ENCODE measurements at regions not wholly inside any gene's neighbourhood (a gene's known extent, or its start where the extent isn't known, plus 50 kb on each side); places are given as distances from the start of the nearest gene placed in this dataset.

DNA sequence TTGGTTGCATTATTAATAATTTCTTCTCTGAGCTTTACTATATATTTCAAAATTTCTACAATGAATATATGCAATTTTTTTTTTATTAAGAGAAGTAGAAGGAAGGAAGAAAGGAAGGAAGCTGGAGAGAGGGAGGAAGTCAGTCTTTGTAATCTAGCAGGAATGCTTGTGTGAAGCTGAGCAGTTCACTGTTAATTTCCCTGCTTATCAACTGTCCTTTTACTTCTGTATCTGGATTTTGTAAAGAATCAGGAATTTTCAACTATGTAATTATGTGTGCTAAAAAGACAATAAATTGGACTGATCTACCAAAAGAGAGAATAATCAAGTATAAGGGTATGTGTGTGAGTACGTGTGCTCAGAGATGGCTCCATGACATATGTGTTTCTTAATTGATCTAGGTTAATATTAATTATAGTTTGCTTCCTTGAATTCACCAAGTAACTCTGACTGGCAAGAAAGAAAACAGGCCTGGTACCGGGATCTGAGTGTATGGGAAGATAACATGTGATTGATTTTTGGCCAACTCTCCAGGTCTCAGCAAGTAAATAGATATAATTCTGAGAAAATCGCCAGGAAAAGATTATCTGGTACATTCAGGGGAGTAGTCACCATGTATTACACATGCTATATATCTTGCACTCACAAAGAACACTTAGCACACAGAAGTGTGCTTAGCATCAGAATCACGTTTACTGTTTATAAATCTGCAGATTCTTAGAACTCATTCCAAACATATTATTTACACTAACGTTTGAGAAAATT is 1758.8 kb upstream of the WWC1 start:
- H3K27ac ChIP-seq (ENCODE audit: poor library complexity, severe bottlenecking) = no peak overlapping the region
- DNase-seq (ENCODE audit: low spot score) = no peak
- no peak overlapping the region for H3K4me3 ChIP-seq (ENCODE audit: severe bottlenecking)
- TF ChIP-seq, protein P1, sequence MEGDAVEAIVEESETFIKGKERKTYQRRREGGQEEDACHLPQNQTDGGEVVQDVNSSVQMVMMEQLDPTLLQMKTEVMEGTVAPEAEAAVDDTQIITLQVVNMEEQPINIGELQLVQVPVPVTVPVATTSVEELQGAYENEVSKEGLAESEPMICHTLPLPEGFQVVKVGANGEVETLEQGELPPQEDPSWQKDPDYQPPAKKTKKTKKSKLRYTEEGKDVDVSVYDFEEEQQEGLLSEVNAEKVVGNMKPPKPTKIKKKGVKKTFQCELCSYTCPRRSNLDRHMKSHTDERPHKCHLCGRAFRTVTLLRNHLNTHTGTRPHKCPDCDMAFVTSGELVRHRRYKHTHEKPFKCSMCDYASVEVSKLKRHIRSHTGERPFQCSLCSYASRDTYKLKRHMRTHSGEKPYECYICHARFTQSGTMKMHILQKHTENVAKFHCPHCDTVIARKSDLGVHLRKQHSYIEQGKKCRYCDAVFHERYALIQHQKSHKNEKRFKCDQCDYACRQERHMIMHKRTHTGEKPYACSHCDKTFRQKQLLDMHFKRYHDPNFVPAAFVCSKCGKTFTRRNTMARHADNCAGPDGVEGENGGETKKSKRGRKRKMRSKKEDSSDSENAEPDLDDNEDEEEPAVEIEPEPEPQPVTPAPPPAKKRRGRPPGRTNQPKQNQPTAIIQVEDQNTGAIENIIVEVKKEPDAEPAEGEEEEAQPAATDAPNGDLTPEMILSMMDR (IDR thresholded peaks at IDR 0.05; ENCODE audit: poor library complexity, severe bottlenecking) = no peak
- no peaks in the 10 kb centered on the region for H3K4me1 ChIP-seq (ENCODE audit: insufficient read depth, poor library complexity, severe bottlenecking)
- no peak for ATAC-seq (ENCODE audit: low read depth)
- H3K27me3 ChIP-seq (ENCODE audit: insufficient read depth, poor library complexity, severe bottlenecking) = peaks cover 13% of the 10 kb centered on the region
- H3K36me3 ChIP-seq (ENCODE audit: low read depth) = no peaks in the 10 kb centered on the region
- H3K9me3 ChIP-seq (ENCODE audit: severe bottlenecking) = no peaks in the 10 kb centered on the region

DNA sequence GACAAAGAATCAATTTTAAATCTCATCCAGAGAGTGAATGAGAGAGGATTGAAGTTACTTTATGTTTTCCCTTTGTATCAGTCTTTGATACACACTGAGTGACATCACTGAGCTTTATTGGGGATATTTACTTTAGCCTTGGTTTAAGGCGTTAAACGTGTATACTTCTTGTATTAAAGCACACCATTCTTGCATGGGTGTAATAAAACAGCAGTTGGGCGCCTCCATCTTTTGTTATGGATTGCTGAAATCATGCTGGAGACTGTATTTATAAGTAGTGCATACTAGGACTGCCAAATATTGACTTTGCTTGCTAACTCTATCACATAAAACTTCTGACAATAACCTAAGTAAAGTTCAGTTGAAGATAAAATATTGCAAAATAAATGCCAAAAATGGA is 1755.8 kb upstream of the WWC1 start:
- DNase-seq (ENCODE audit: low spot score) (no peak), ATAC-seq (ENCODE audit: low read depth) (no peak)
- no peaks in the 10 kb centered on the region for H3K9me3 ChIP-seq (ENCODE audit: severe bottlenecking)
- H3K4me1 ChIP-seq (ENCODE audit: insufficient read depth, poor library complexity, severe bottlenecking) = no peaks in the 10 kb centered on the region
- TF ChIP-seq, protein P1 (IDR thresholded peaks at IDR 0.05; ENCODE audit: poor library complexity, severe bottlenecking) = no peak
- H3K27ac ChIP-seq (ENCODE audit: poor library complexity, severe bottlenecking) = no peak overlapping the region
- no peak overlapping the region for H3K4me3 ChIP-seq (ENCODE audit: severe bottlenecking)
- H3K36me3 ChIP-seq (ENCODE audit: low read depth) = no peaks in the 10 kb centered on the region
- H3K27me3 ChIP-seq (ENCODE audit: insufficient read depth, poor library complexity, severe bottlenecking) = peaks cover 2% of the 10 kb centered on the region

DNA sequence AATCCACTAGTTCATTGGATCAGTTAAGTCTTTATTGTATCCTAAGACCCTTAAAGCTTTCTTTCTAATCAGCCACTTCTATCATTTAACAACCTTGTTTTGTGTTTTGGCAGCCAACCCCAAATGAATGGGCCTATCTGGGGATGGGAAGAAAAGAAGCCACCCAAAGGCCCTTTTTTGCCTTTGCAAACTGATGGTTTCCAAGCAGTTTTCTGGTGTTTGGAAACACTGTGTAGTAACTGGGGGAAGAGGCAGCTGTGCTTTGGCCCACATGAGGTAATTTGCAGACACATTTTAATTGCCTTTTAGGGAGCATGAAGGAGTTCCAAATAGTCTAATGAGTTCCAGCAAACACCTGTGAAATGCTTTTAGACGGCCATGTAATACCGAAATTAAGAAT is 1751.3 kb upstream of the WWC1 start:
- no peaks in the 10 kb centered on the region for H3K4me1 ChIP-seq (ENCODE audit: insufficient read depth, poor library complexity, severe bottlenecking)
- H3K4me3 ChIP-seq (ENCODE audit: severe bottlenecking) = no peak overlapping the region
- no peak for DNase-seq (ENCODE audit: low spot score)
- no peaks in the 10 kb centered on the region for H3K36me3 ChIP-seq (ENCODE audit: low read depth)
- H3K27ac ChIP-seq (ENCODE audit: poor library complexity, severe bottlenecking) = no peak overlapping the region
- TF ChIP-seq, protein P1 (IDR thresholded peaks at IDR 0.05; ENCODE audit: poor library complexity, severe bottlenecking) = no peak
- no peaks in the 10 kb centered on the region for H3K9me3 ChIP-seq (ENCODE audit: severe bottlenecking)
- no peak for ATAC-seq (ENCODE audit: low read depth)
- H3K27me3 ChIP-seq (ENCODE audit: insufficient read depth, poor library complexity, severe bottlenecking) = peaks cover 4% of the 10 kb centered on the region

DNA sequence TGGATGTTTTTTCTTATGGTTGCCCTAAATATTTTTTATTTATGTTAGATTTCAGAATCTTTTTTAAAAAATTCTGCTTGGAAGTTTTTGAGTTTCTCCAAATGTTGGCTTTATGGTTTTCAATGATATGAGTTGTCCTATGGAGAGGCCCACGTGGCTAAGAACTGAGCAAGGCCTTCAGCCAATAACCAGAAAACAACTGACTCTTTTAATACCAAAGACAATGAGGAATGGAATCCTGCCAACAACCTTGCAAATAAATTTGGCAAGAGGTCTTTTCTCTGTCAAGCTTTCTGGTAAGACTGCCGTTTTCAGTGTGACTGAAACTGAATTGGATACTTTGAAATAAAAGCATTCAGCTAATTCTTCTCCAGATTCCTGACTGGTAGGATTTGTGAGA is 1740.1 kb upstream of the WWC1 start:
- H3K27ac ChIP-seq (ENCODE audit: poor library complexity, severe bottlenecking) = no peak overlapping the region
- DNase-seq (ENCODE audit: low spot score) (no peak), ATAC-seq (ENCODE audit: low read depth) (no peak)
- H3K27me3 ChIP-seq (ENCODE audit: insufficient read depth, poor library complexity, severe bottlenecking) = no peaks in the 10 kb centered on the region
- no peaks in the 10 kb centered on the region for H3K9me3 ChIP-seq (ENCODE audit: severe bottlenecking)
- no peaks in the 10 kb centered on the region for H3K4me1 ChIP-seq (ENCODE audit: insufficient read depth, poor library complexity, severe bottlenecking)
- no peaks in the 10 kb centered on the region for H3K36me3 ChIP-seq (ENCODE audit: low read depth)
- TF ChIP-seq, protein P1 (IDR thresholded peaks at IDR 0.05; ENCODE audit: poor library complexity, severe bottlenecking) = no peak
- H3K4me3 ChIP-seq (ENCODE audit: severe bottlenecking) = no peak overlapping the region

DNA sequence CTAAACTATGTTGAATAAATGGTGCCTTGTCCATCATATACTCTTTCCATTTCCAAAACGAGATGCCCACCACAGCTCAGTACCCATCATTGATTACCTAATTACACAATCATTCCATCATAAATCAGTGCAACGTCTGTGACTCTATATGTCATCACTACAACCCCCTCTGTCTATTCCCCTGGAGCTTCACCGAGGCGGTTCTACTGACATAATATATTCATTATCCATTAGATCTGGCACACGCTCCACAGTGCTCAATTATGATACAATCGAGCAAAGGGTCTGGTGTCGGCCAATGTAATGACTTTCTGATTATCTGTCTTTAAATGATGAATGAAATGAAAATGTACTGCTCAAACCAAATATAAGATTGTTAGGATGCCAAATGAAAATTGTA is 1737.7 kb upstream of the WWC1 start:
- DNase-seq (ENCODE audit: low spot score) (no peak), ATAC-seq (ENCODE audit: low read depth) (no peak)
- TF ChIP-seq, protein P1 (IDR thresholded peaks at IDR 0.05; ENCODE audit: poor library complexity, severe bottlenecking) = no peak
- H3K9me3 ChIP-seq (ENCODE audit: severe bottlenecking) = no peaks in the 10 kb centered on the region
- no peaks in the 10 kb centered on the region for H3K36me3 ChIP-seq (ENCODE audit: low read depth)
- no peak overlapping the region for H3K4me3 ChIP-seq (ENCODE audit: severe bottlenecking)
- no peaks in the 10 kb centered on the region for H3K4me1 ChIP-seq (ENCODE audit: insufficient read depth, poor library complexity, severe bottlenecking)
- no peak overlapping the region for H3K27ac ChIP-seq (ENCODE audit: poor library complexity, severe bottlenecking)
- no peaks in the 10 kb centered on the region for H3K27me3 ChIP-seq (ENCODE audit: insufficient read depth, poor library complexity, severe bottlenecking)
